Spleen (tissue), 7 donors: ENCODE measurements at regions not wholly inside any gene's neighbourhood (a gene's known extent, or its start where the extent isn't known, plus 50 kb on each side); places are given as distances from the start of the nearest gene placed in this dataset.

Experiments used
- POLR2A ChIP-seq, 3 donors: fragments of 450-650 bp; IDR thresholded peaks; one replicate each; pipeline ENCODE4 v1.5.1; 2017; ENCODE audit warnings: antibody characterized with exemption in 3 of 3, mild to moderate bottlenecking in 1 of 3
- POLR2AphosphoS5 ChIP-seq, 3 donors: sonication (generic); formaldehyde crosslinking; IDR thresholded peaks; one replicate each; pipeline ENCODE4 v1.5.1; 2017; ENCODE audit warnings: antibody characterized with exemption in 3 of 3
- TF ChIP-seq, protein P1 (sequence below), 11 experiments: fragments of 200-600 bp in 7 of 11; fragments of 450-650 bp in 4 of 11; sonication (generic) in 4 of 11; IDR thresholded peaks in 8 of 11; conservative IDR thresholded peaks in 3 of 11; 1 replicate in 7 of 11; 2 replicates in 4 of 11; pipeline versions ENCODE4 v1.4.0 to v1.8.0; 2016 to 2021; ENCODE audit warnings: antibody characterized with exemption in 11 of 11, inconsistent platforms in 4 of 11, mild to moderate bottlenecking in 1 of 11
- donor health status: DM: no; HTN: no; CAD: no; lungs with moderate emphysema.
- donor health status: DM: no; HTN: no; CAD: no.
- donor health status: DM: no; HTN: no; CAD: no.

DNA sequence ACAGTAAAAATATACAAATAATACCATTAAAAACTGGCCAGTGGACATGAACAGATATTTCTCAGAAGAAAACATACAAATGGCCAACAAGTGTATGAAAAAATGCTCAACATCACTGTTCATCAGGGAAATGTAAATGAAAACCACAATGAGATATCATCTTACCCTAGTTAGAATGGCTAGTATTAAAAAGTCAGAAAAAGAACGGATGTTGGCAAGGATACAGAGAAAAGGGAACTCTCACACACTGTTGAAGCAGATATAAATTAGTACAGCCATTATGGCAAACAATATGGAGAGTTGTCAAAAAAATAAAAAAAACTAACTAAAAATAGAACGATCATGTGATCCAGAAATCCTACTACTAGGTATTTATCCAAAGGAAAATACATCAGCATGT lies 222.7 kb upstream of the NAALADL2 start:
- no peak for TF ChIP-seq POLR2AphosphoS5 (IDR thresholded peaks at IDR 0.05)
- TF ChIP-seq, protein P1, sequence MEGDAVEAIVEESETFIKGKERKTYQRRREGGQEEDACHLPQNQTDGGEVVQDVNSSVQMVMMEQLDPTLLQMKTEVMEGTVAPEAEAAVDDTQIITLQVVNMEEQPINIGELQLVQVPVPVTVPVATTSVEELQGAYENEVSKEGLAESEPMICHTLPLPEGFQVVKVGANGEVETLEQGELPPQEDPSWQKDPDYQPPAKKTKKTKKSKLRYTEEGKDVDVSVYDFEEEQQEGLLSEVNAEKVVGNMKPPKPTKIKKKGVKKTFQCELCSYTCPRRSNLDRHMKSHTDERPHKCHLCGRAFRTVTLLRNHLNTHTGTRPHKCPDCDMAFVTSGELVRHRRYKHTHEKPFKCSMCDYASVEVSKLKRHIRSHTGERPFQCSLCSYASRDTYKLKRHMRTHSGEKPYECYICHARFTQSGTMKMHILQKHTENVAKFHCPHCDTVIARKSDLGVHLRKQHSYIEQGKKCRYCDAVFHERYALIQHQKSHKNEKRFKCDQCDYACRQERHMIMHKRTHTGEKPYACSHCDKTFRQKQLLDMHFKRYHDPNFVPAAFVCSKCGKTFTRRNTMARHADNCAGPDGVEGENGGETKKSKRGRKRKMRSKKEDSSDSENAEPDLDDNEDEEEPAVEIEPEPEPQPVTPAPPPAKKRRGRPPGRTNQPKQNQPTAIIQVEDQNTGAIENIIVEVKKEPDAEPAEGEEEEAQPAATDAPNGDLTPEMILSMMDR (IDR thresholded peaks at IDR 0.05 in 8 of 11, conservative IDR thresholded peaks at IDR 0.05 in 3 of 11): no peak
- no peak for TF ChIP-seq POLR2A (IDR thresholded peaks at IDR 0.05)
